HEK293 (cell line): ENCODE measurements at regions not wholly inside any gene's neighbourhood (a gene's known extent, or its start where the extent isn't known, plus 50 kb on each side); places are given as distances from the start of the nearest gene placed in this dataset.

ENCODE experiments used
- ATF2 ChIP-seq: fragments of 450-650 bp; formaldehyde crosslinking; IDR thresholded peaks from 2 replicates; pipeline ENCODE4 v1.5.1; 2016; ENCODE audit warnings: missing biosample characterization, missing genetic modification characterization, low read depth
- BCL6B ChIP-seq: fragments of 450-650 bp; formaldehyde crosslinking; IDR thresholded peaks from 2 replicates; pipeline ENCODE4 v1.5.1; 2017; ENCODE audit warnings: missing biosample characterization, missing genetic modification characterization
- PBX3 ChIP-seq: sonication (generic); formaldehyde crosslinking; IDR thresholded peaks from 2 replicates; pipeline ENCODE4 v1.8.1; 2022; ENCODE audit warnings: mild to moderate bottlenecking, moderate library complexity, missing genetic modification reagents
- SALL2 ChIP-seq: fragments of 450-650 bp; formaldehyde crosslinking; IDR thresholded peaks from 2 replicates; pipeline ENCODE4 v1.5.0; 2017; ENCODE audit warnings: missing biosample characterization, mild to moderate bottlenecking, missing genetic modification characterization, borderline replicate concordance
- SP2 ChIP-seq: fragments of 450-650 bp; formaldehyde crosslinking; IDR thresholded peaks from 2 replicates; pipeline ENCODE4 v1.5.1; 2016; ENCODE audit warnings: missing biosample characterization, missing genetic modification characterization
- ZBTB1 ChIP-seq: fragments of 450-650 bp; formaldehyde crosslinking; IDR thresholded peaks from 2 replicates; pipeline ENCODE4 v1.5.1; 2016; ENCODE audit warnings: missing biosample characterization, missing genetic modification characterization
- ZNF274 ChIP-seq, 2 experiments: fragments of 200-500 bp in 1 of 2; fragments of 450-650 bp in 1 of 2; sonication (Bioruptor generic) in 1 of 2; formaldehyde crosslinking in 1 of 2; IDR thresholded peaks; 2 replicates each; pipeline versions ENCODE4 v1.5.1 to v1.6.1; 2014 to 2016; ENCODE audit warnings: borderline replicate concordance in 1 of 2, inconsistent platforms in 1 of 2, low read length in 1 of 2, missing biosample characterization in 1 of 2, missing genetic modification characterization in 1 of 2
- ZNF311 ChIP-seq: fragments of 450-650 bp; formaldehyde crosslinking; IDR thresholded peaks from 2 replicates; pipeline ENCODE4 v1.5.1; 2017; ENCODE audit warnings: missing biosample characterization, missing genetic modification characterization, borderline replicate concordance
- ZNF623 ChIP-seq: fragments of 450-650 bp; formaldehyde crosslinking; IDR thresholded peaks from 2 replicates; pipeline ENCODE4 v1.5.1; 2016; ENCODE audit warnings: missing biosample characterization, missing genetic modification characterization
- ZNF791 ChIP-seq: fragments of 450-650 bp; formaldehyde crosslinking; IDR thresholded peaks from 2 replicates; pipeline ENCODE4 v1.5.1; 2016; ENCODE audit warnings: missing biosample characterization, missing genetic modification characterization
- TF ChIP-seq, protein P1 (sequence below): fragments of 450-650 bp; formaldehyde crosslinking; IDR thresholded peaks from 2 replicates; pipeline ENCODE4 v1.5.1; 2016; ENCODE audit warnings: missing biosample characterization, missing genetic modification characterization
- TF ChIP-seq, protein P2 (sequence below): fragments of 450-650 bp; formaldehyde crosslinking; IDR thresholded peaks from 2 replicates; pipeline ENCODE4 v1.5.1; 2016; ENCODE audit warnings: missing biosample characterization, missing genetic modification characterization

DNA sequence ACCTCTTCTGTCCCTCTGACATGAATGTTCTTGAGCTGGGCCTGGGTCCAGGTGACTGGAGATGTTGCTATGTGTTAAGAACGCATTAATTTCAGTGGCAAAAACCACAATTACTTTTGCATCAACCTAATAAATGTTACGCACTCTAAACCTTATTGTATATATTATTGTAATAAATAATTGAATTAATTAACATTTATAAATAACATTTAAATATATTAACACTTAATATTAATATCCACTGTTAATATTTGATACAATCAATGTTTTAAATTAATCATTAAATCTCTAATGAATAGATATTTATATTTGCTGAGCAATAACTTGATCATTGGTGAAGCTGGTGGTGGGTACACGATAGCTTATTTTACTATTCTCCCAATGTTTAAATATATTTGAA, 97.4 kb downstream of the KCNF1 start:
- TF ChIP-seq, protein P1, sequence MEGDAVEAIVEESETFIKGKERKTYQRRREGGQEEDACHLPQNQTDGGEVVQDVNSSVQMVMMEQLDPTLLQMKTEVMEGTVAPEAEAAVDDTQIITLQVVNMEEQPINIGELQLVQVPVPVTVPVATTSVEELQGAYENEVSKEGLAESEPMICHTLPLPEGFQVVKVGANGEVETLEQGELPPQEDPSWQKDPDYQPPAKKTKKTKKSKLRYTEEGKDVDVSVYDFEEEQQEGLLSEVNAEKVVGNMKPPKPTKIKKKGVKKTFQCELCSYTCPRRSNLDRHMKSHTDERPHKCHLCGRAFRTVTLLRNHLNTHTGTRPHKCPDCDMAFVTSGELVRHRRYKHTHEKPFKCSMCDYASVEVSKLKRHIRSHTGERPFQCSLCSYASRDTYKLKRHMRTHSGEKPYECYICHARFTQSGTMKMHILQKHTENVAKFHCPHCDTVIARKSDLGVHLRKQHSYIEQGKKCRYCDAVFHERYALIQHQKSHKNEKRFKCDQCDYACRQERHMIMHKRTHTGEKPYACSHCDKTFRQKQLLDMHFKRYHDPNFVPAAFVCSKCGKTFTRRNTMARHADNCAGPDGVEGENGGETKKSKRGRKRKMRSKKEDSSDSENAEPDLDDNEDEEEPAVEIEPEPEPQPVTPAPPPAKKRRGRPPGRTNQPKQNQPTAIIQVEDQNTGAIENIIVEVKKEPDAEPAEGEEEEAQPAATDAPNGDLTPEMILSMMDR (tag by site-specific recombination) = no peak
- TF ChIP-seq, protein P2, sequence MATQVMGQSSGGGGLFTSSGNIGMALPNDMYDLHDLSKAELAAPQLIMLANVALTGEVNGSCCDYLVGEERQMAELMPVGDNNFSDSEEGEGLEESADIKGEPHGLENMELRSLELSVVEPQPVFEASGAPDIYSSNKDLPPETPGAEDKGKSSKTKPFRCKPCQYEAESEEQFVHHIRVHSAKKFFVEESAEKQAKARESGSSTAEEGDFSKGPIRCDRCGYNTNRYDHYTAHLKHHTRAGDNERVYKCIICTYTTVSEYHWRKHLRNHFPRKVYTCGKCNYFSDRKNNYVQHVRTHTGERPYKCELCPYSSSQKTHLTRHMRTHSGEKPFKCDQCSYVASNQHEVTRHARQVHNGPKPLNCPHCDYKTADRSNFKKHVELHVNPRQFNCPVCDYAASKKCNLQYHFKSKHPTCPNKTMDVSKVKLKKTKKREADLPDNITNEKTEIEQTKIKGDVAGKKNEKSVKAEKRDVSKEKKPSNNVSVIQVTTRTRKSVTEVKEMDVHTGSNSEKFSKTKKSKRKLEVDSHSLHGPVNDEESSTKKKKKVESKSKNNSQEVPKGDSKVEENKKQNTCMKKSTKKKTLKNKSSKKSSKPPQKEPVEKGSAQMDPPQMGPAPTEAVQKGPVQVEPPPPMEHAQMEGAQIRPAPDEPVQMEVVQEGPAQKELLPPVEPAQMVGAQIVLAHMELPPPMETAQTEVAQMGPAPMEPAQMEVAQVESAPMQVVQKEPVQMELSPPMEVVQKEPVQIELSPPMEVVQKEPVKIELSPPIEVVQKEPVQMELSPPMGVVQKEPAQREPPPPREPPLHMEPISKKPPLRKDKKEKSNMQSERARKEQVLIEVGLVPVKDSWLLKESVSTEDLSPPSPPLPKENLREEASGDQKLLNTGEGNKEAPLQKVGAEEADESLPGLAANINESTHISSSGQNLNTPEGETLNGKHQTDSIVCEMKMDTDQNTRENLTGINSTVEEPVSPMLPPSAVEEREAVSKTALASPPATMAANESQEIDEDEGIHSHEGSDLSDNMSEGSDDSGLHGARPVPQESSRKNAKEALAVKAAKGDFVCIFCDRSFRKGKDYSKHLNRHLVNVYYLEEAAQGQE = no peak
- TF ChIP-seq BCL6B (no peak), ZNF623 (tag by site-specific recombination) (no peak), ATF2 (tag by site-specific recombination) (no peak), ZNF274 (IDR thresholded peaks at IDR 0.05; ENCODE audit: low read length) (no peak), ZNF274 (tag by site-specific recombination; IDR thresholded peaks at IDR 0.05; ENCODE audit: borderline replicate concordance) (no peak), ZBTB1 (tag by site-specific recombination) (no peak), ZNF791 (no peak), PBX3 (CRISPR knock-in tag) (no peak), SALL2 (no peak), SP2 (tag by site-specific recombination) (no peak), ZNF311 (tag by site-specific recombination) (no peak)
